ENCODE measurements at regions not wholly inside any gene's neighbourhood (a gene's known extent, or its start where the extent isn't known, plus 50 kb on each side); places are given as distances from the start of the nearest gene placed in this dataset.

- no peak for DNase-seq (ENCODE audit: low read depth)
- no peak for TF ChIP-seq CTCF (IDR thresholded peaks at IDR 0.05; ENCODE audit: low read length, missing control alignments)
- no peak overlapping the region for H3K4me3 ChIP-seq (replicated peaks; ENCODE audit: low read depth, low read length)
These were observed 440.9 kb downstream of the PDCD6IP start for GRCh38 chr3:34239287-34239686.

- DNase-seq (ENCODE audit: low read depth) = no peak
- H3K4me3 ChIP-seq (replicated peaks; ENCODE audit: low read depth, low read length) = no peak overlapping the region
- no peak for TF ChIP-seq CTCF (IDR thresholded peaks at IDR 0.05; ENCODE audit: low read length, missing control alignments)
These were observed 441.4 kb downstream of the PDCD6IP start for GRCh38 chr3:34239875-34240274.

GRCh38 chr3:34247401-34247800, 449.0 kb downstream of the PDCD6IP start:
- no peak for DNase-seq (ENCODE audit: low read depth)
- TF ChIP-seq CTCF (IDR thresholded peaks at IDR 0.05; ENCODE audit: low read length, missing control alignments) = no peak
- H3K4me3 ChIP-seq (replicated peaks; ENCODE audit: low read depth, low read length) = no peak overlapping the region

- TF ChIP-seq CTCF (IDR thresholded peaks at IDR 0.05; ENCODE audit: low read length, missing control alignments) = no peak
- no peak for DNase-seq (ENCODE audit: low read depth)
- H3K4me3 ChIP-seq (replicated peaks; ENCODE audit: low read depth, low read length) = no peak overlapping the region
These were observed 449.9 kb downstream of the PDCD6IP start for GRCh38 chr3:34248352-34248751.

GRCh38 chr3:34254285-34254684, 455.9 kb downstream of the PDCD6IP start:
- TF ChIP-seq CTCF (IDR thresholded peaks at IDR 0.05; ENCODE audit: low read length, missing control alignments) = no peak

GRCh38 chr3:34256021-34256420, 457.6 kb downstream of the PDCD6IP start:
- H3K4me3 ChIP-seq (replicated peaks; ENCODE audit: low read depth, low read length) = no peak overlapping the region
- TF ChIP-seq CTCF (IDR thresholded peaks at IDR 0.05; ENCODE audit: low read length, missing control alignments) = no peak
- no peak for DNase-seq (ENCODE audit: low read depth)

More at GRCh38 chr3:34254285-34254684, 455.9 kb downstream of the PDCD6IP start:
- no peak for DNase-seq (ENCODE audit: low read depth)
- H3K4me3 ChIP-seq (replicated peaks; ENCODE audit: low read depth, low read length) = no peak overlapping the region

- no peak for TF ChIP-seq CTCF (IDR thresholded peaks at IDR 0.05; ENCODE audit: low read length, missing control alignments)
These were observed 458.4 kb downstream of the PDCD6IP start for GRCh38 chr3:34256791-34257190.

More at GRCh38 chr3:34256791-34257190, 458.4 kb downstream of the PDCD6IP start:
- no peak for DNase-seq (ENCODE audit: low read depth)
- no peak overlapping the region for H3K4me3 ChIP-seq (replicated peaks; ENCODE audit: low read depth, low read length)

All from fibroblast of pulmonary artery (primary cell).